H9 (cell line): ENCODE measurements at regions not wholly inside any gene's neighbourhood (a gene's known extent, or its start where the extent isn't known, plus 50 kb on each side); places are given as distances from the start of the nearest gene placed in this dataset.

Experiments
- DNase-seq: peaks from one replicate; pipeline ENCODE4 v3.0.0-alpha.2; 2017
- H2AFZ ChIP-seq: one replicate; pipeline ENCODE4 v1.6.1; 2013; ENCODE audit warnings: mild to moderate bottlenecking, low read length, control low read depth, moderate library complexity
- H2AK5ac ChIP-seq: 2 replicates; pipeline ENCODE4 v1.6.1; 2013; ENCODE audit warnings: low read length, control low read depth, mixed read lengths; ENCODE audit not compliant: insufficient read length
- H2BK120ac ChIP-seq: one replicate; pipeline ENCODE4 v1.6.1; 2013; ENCODE audit warnings: low read depth, mild to moderate bottlenecking, low read length, control low read depth, inconsistent platforms; ENCODE audit not compliant: poor library complexity, severe bottlenecking
- H2BK12ac ChIP-seq: 2 replicates; pipeline ENCODE4 v1.6.1; 2013; ENCODE audit warnings: low read length, control low read depth, mixed read lengths, low read depth; ENCODE audit not compliant: insufficient read length
- H2BK15ac ChIP-seq: 2 replicates; pipeline ENCODE4 v1.6.1; 2013; ENCODE audit warnings: low read depth, low read length, control low read depth
- H2BK20ac ChIP-seq: one replicate; pipeline ENCODE4 v1.6.1; 2013; ENCODE audit warnings: low read depth, mild to moderate bottlenecking, low read length, control low read depth, inconsistent platforms; ENCODE audit not compliant: poor library complexity, severe bottlenecking
- H2BK5ac ChIP-seq: 2 replicates; pipeline ENCODE4 v1.6.1; 2013; ENCODE audit warnings: low read length, control low read depth, mixed read lengths; ENCODE audit not compliant: insufficient read length
- H3K14ac ChIP-seq: 2 replicates; pipeline ENCODE4 v1.6.1; 2013; ENCODE audit warnings: low read length, control low read depth; ENCODE audit not compliant: insufficient read depth
- H3K18ac ChIP-seq: 2 replicates; pipeline ENCODE4 v1.6.1; 2013; ENCODE audit warnings: low read depth, mild to moderate bottlenecking, mixed read lengths, low read length, control low read depth; ENCODE audit not compliant: insufficient read length
- H3K23ac ChIP-seq: 2 replicates; pipeline ENCODE4 v1.6.1; 2013; ENCODE audit warnings: low read length, control low read depth, mixed read lengths, low read depth; ENCODE audit not compliant: insufficient read length
- H3K23me2 ChIP-seq: 2 replicates; pipeline ENCODE4 v1.6.1; 2013; ENCODE audit warnings: low read depth, mild to moderate bottlenecking, mixed read lengths, low read length, control low read depth; ENCODE audit not compliant: insufficient read length, poor library complexity, severe bottlenecking
- H3K27ac ChIP-seq: 2 replicates; pipeline ENCODE4 v1.5.1; 2013; ENCODE audit warnings: low read length, control low read depth, mixed read lengths, low read depth; ENCODE audit not compliant: insufficient read length
- H3K27me3 ChIP-seq: 2 replicates; pipeline ENCODE4 v1.6.1; 2013; ENCODE audit warnings: low read length, control low read depth, inconsistent platforms; ENCODE audit not compliant: insufficient read depth
- H3K4ac ChIP-seq: 2 replicates; pipeline ENCODE4 v1.6.1; 2013; ENCODE audit warnings: low read depth, mild to moderate bottlenecking, control low read depth, inconsistent platforms, low read length, moderate library complexity
- H3K4me1 ChIP-seq: 2 replicates; pipeline ENCODE4 v1.6.1; 2013; ENCODE audit warnings: low read length, control low read depth, inconsistent platforms; ENCODE audit not compliant: insufficient read depth
- H3K4me2 ChIP-seq: 2 replicates; pipeline ENCODE4 v1.6.1; 2013; ENCODE audit warnings: low read length, control low read depth, mixed read lengths; ENCODE audit not compliant: insufficient read length, insufficient read depth
- H3K56ac ChIP-seq: 2 replicates; pipeline ENCODE4 v1.6.1; 2013; ENCODE audit warnings: low read depth, mild to moderate bottlenecking, mixed read lengths, low read length, control low read depth; ENCODE audit not compliant: insufficient read length
- H3K79me1 ChIP-seq: 2 replicates; pipeline ENCODE4 v1.6.1; 2013; ENCODE audit warnings: low read depth, mild to moderate bottlenecking, moderate library complexity, low read length, control low read depth, inconsistent platforms; ENCODE audit not compliant: insufficient read depth, poor library complexity, severe bottlenecking
- H3K79me2 ChIP-seq: 2 replicates; pipeline ENCODE4 v1.6.1; 2013; ENCODE audit warnings: low read length, control low read depth, inconsistent platforms; ENCODE audit not compliant: insufficient read depth
- H3K9ac ChIP-seq: 2 replicates; pipeline ENCODE4 v1.6.1; 2013; ENCODE audit warnings: low read length, control low read depth, mixed read lengths; ENCODE audit not compliant: insufficient read length; ENCODE audit errors: extremely low read depth
- H3K9me3 ChIP-seq: one replicate; pipeline ENCODE4 v1.6.1; 2013; ENCODE audit warnings: low read depth, low read length, inconsistent platforms; ENCODE audit not compliant: control insufficient read depth
- H3T11ph ChIP-seq: one replicate; pipeline ENCODE4 v1.6.1; 2013; ENCODE audit warnings: mild to moderate bottlenecking, low read length, control low read depth, inconsistent platforms
- H4K20me1 ChIP-seq: one replicate; pipeline ENCODE4 v1.6.1; 2013; ENCODE audit not compliant: control insufficient read depth, insufficient read length, insufficient read depth
- H4K5ac ChIP-seq: 2 replicates; pipeline ENCODE4 v1.6.1; 2013; ENCODE audit warnings: low read depth, mild to moderate bottlenecking, mixed read lengths, low read length, control low read depth; ENCODE audit not compliant: insufficient read length
- H4K8ac ChIP-seq: replicated peaks from 2 replicates; pipeline ENCODE4 v1.6.1; 2013; ENCODE audit warnings: low read length, control low read depth, mixed read lengths, low read depth; ENCODE audit not compliant: insufficient read length
- H4K91ac ChIP-seq: 2 replicates; pipeline ENCODE4 v1.6.1; 2013; ENCODE audit warnings: low read depth, mild to moderate bottlenecking, moderate library complexity, mixed read lengths, low read length, control low read depth; ENCODE audit not compliant: insufficient read length
- H3K27ac Mint-ChIP-seq, 3 experiments: 2 replicates in 2 of 3; 3 replicates in 1 of 3; pipeline ENCODE4 v1.8.0; 2020 to 2021; ENCODE audit warnings: mixed read lengths in 3 of 3, mild to moderate bottlenecking in 1 of 3, moderate library complexity in 1 of 3
- H3K27me3 Mint-ChIP-seq: 2 replicates; pipeline ENCODE4 v1.8.0; 2021; ENCODE audit warnings: low read depth, mild to moderate bottlenecking, moderate library complexity, mixed read lengths
- H3K36me3 Mint-ChIP-seq, 3 experiments: 2 replicates in 2 of 3; 3 replicates in 1 of 3; pipeline ENCODE4 v1.8.0; 2020 to 2021; ENCODE audit warnings: low read depth in 3 of 3, mixed read lengths in 3 of 3; ENCODE audit not compliant: insufficient read depth in 1 of 3
- H3K4me1 Mint-ChIP-seq, 2 experiments: 2 replicates each; pipeline ENCODE4 v1.8.0; 2020; ENCODE audit warnings: mixed read lengths in 2 of 2
- H3K4me3 Mint-ChIP-seq, 2 experiments: 2 replicates in 1 of 2; 3 replicates in 1 of 2; pipeline ENCODE4 v1.8.0; 2020 to 2021; ENCODE audit warnings: mild to moderate bottlenecking in 2 of 2, mixed read lengths in 2 of 2, moderate library complexity in 1 of 2
- H3K9me3 Mint-ChIP-seq, 2 experiments: 2 replicates in 1 of 2; 3 replicates in 1 of 2; pipeline ENCODE4 v1.8.0; 2020; ENCODE audit warnings: mild to moderate bottlenecking in 2 of 2, mixed read lengths in 2 of 2, moderate library complexity in 1 of 2
- WGBS: extraction: QIAGEN DNeasy Blood & Tissue Kit; methylation state at CpG from one replicate; pipeline ENCODE4 v1.1.7; 2013; ENCODE audit warnings: missing lambda C conversion rate, low lambda C conversion rate, mixed read lengths; ENCODE audit not compliant: insufficient read length; ENCODE audit errors: extremely low coverage; 5-methylcytosine and 5-hydroxymethylcytosine counted together
- TF ChIP-seq, protein P1 (sequence below): fragments of 200-600 bp; sonication (generic); conservative IDR thresholded peaks from 3 replicates; pipeline ENCODE4 v1.8.0; 2021; ENCODE audit warnings: antibody characterized with exemption, mild to moderate bottlenecking

DNA sequence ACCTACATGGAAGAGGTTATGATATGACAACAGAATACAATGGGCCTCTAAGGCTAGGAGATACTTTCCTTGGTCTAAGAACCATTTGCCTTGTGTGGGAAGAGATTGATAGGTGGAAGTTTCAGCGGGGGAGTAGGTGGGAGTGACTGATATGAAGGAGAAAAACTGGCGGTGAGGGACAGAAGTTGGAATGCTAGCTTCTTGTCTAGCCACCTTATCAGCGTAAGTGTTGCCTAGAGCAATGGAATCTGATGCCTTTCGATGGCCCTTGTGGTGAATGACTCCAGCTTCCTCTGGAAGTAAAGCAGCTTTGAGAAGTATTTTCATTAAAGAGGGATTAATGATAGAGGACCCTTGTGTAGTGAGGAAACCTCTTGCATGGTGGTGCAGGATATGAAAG is 121.3 kb upstream of the GULP1 start:
- H3K79me2 ChIP-seq = no peaks in the 10 kb centered on the region
- no peaks in the 10 kb centered on the region for H3K79me1 ChIP-seq
- H3K4ac ChIP-seq = no peak overlapping the region
- no peak overlapping the region for H2BK15ac ChIP-seq
- H3T11ph ChIP-seq = no peak overlapping the region
- no peak overlapping the region for H2AFZ ChIP-seq
- no peak overlapping the region for H2AK5ac ChIP-seq
- TF ChIP-seq, protein P1, sequence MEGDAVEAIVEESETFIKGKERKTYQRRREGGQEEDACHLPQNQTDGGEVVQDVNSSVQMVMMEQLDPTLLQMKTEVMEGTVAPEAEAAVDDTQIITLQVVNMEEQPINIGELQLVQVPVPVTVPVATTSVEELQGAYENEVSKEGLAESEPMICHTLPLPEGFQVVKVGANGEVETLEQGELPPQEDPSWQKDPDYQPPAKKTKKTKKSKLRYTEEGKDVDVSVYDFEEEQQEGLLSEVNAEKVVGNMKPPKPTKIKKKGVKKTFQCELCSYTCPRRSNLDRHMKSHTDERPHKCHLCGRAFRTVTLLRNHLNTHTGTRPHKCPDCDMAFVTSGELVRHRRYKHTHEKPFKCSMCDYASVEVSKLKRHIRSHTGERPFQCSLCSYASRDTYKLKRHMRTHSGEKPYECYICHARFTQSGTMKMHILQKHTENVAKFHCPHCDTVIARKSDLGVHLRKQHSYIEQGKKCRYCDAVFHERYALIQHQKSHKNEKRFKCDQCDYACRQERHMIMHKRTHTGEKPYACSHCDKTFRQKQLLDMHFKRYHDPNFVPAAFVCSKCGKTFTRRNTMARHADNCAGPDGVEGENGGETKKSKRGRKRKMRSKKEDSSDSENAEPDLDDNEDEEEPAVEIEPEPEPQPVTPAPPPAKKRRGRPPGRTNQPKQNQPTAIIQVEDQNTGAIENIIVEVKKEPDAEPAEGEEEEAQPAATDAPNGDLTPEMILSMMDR = no peak
- Mint-ChIP-seq H3K4me3 (no peak overlapping the region), H3K27me3 (peaks cover 4% of the 10 kb centered on the region), H3K9me3 (peaks cover 19 to 24% of the 10 kb centered on the region in 2 experiments), H3K4me1 (peaks cover 22 to 32% of the 10 kb centered on the region in 2 experiments), H3K36me3 (peaks cover 12 to 35% (median 32%) of the 10 kb centered on the region in 3 experiments), H3K27ac (no peak overlapping the region; a peak in 1 of 7 replicates)
- H4K5ac ChIP-seq = no peak overlapping the region
- no peak overlapping the region for H2BK120ac ChIP-seq
- H3K9ac ChIP-seq = no peak overlapping the region
- no peak overlapping the region for H2BK5ac ChIP-seq
- no peak overlapping the region for H2BK20ac ChIP-seq
- no peak overlapping the region for H3K4me2 ChIP-seq
- no peak for DNase-seq
- H4K20me1 ChIP-seq = no peaks in the 10 kb centered on the region
- H3K23ac ChIP-seq = no peak overlapping the region
- WGBS = no CpG with 5 or more reads among the region's 4 CpGs
- no peak overlapping the region for H4K8ac ChIP-seq
- no peak overlapping the region for H3K56ac ChIP-seq
- H3K27ac ChIP-seq = no peak overlapping the region
- no peaks in the 10 kb centered on the region for H3K27me3 ChIP-seq
- H3K4me1 ChIP-seq = no peaks in the 10 kb centered on the region
- H2BK12ac ChIP-seq = no peak overlapping the region
- H4K91ac ChIP-seq = no peak overlapping the region
- no peaks in the 10 kb centered on the region for H3K23me2 ChIP-seq
- no peaks in the 10 kb centered on the region for H3K9me3 ChIP-seq
- no peak overlapping the region for H3K18ac ChIP-seq
- no peak overlapping the region for H3K14ac ChIP-seq
